H9 (cell line): ENCODE measurements at regions not wholly inside any gene's neighbourhood (a gene's known extent, or its start where the extent isn't known, plus 50 kb on each side); places are given as distances from the start of the nearest gene placed in this dataset.

ENCODE experiments used
- DNase-seq: peaks from one replicate; pipeline ENCODE4 v3.0.0-alpha.2; 2017
- H2AFZ ChIP-seq: one replicate; pipeline ENCODE4 v1.6.1; 2013; ENCODE audit warnings: mild to moderate bottlenecking, low read length, control low read depth, moderate library complexity
- H2AK5ac ChIP-seq: 2 replicates; pipeline ENCODE4 v1.6.1; 2013; ENCODE audit warnings: low read length, control low read depth, mixed read lengths; ENCODE audit not compliant: insufficient read length
- H2BK120ac ChIP-seq: one replicate; pipeline ENCODE4 v1.6.1; 2013; ENCODE audit warnings: low read depth, mild to moderate bottlenecking, low read length, control low read depth, inconsistent platforms; ENCODE audit not compliant: poor library complexity, severe bottlenecking
- H2BK12ac ChIP-seq: 2 replicates; pipeline ENCODE4 v1.6.1; 2013; ENCODE audit warnings: low read length, control low read depth, mixed read lengths, low read depth; ENCODE audit not compliant: insufficient read length
- H2BK15ac ChIP-seq: 2 replicates; pipeline ENCODE4 v1.6.1; 2013; ENCODE audit warnings: low read depth, low read length, control low read depth
- H2BK20ac ChIP-seq: one replicate; pipeline ENCODE4 v1.6.1; 2013; ENCODE audit warnings: low read depth, mild to moderate bottlenecking, low read length, control low read depth, inconsistent platforms; ENCODE audit not compliant: poor library complexity, severe bottlenecking
- H2BK5ac ChIP-seq: 2 replicates; pipeline ENCODE4 v1.6.1; 2013; ENCODE audit warnings: low read length, control low read depth, mixed read lengths; ENCODE audit not compliant: insufficient read length
- H3K14ac ChIP-seq: 2 replicates; pipeline ENCODE4 v1.6.1; 2013; ENCODE audit warnings: low read length, control low read depth; ENCODE audit not compliant: insufficient read depth
- H3K18ac ChIP-seq: 2 replicates; pipeline ENCODE4 v1.6.1; 2013; ENCODE audit warnings: low read depth, mild to moderate bottlenecking, mixed read lengths, low read length, control low read depth; ENCODE audit not compliant: insufficient read length
- H3K23ac ChIP-seq: 2 replicates; pipeline ENCODE4 v1.6.1; 2013; ENCODE audit warnings: low read length, control low read depth, mixed read lengths, low read depth; ENCODE audit not compliant: insufficient read length
- H3K23me2 ChIP-seq: 2 replicates; pipeline ENCODE4 v1.6.1; 2013; ENCODE audit warnings: low read depth, mild to moderate bottlenecking, mixed read lengths, low read length, control low read depth; ENCODE audit not compliant: insufficient read length, poor library complexity, severe bottlenecking
- H3K27ac ChIP-seq: 2 replicates; pipeline ENCODE4 v1.5.1; 2013; ENCODE audit warnings: low read length, control low read depth, mixed read lengths, low read depth; ENCODE audit not compliant: insufficient read length
- H3K27me3 ChIP-seq: 2 replicates; pipeline ENCODE4 v1.6.1; 2013; ENCODE audit warnings: low read length, control low read depth, inconsistent platforms; ENCODE audit not compliant: insufficient read depth
- H3K4ac ChIP-seq: 2 replicates; pipeline ENCODE4 v1.6.1; 2013; ENCODE audit warnings: low read depth, mild to moderate bottlenecking, control low read depth, inconsistent platforms, low read length, moderate library complexity
- H3K4me1 ChIP-seq: 2 replicates; pipeline ENCODE4 v1.6.1; 2013; ENCODE audit warnings: low read length, control low read depth, inconsistent platforms; ENCODE audit not compliant: insufficient read depth
- H3K4me2 ChIP-seq: 2 replicates; pipeline ENCODE4 v1.6.1; 2013; ENCODE audit warnings: low read length, control low read depth, mixed read lengths; ENCODE audit not compliant: insufficient read length, insufficient read depth
- H3K56ac ChIP-seq: 2 replicates; pipeline ENCODE4 v1.6.1; 2013; ENCODE audit warnings: low read depth, mild to moderate bottlenecking, mixed read lengths, low read length, control low read depth; ENCODE audit not compliant: insufficient read length
- H3K79me1 ChIP-seq: 2 replicates; pipeline ENCODE4 v1.6.1; 2013; ENCODE audit warnings: low read depth, mild to moderate bottlenecking, moderate library complexity, low read length, control low read depth, inconsistent platforms; ENCODE audit not compliant: insufficient read depth, poor library complexity, severe bottlenecking
- H3K79me2 ChIP-seq: 2 replicates; pipeline ENCODE4 v1.6.1; 2013; ENCODE audit warnings: low read length, control low read depth, inconsistent platforms; ENCODE audit not compliant: insufficient read depth
- H3K9ac ChIP-seq: 2 replicates; pipeline ENCODE4 v1.6.1; 2013; ENCODE audit warnings: low read length, control low read depth, mixed read lengths; ENCODE audit not compliant: insufficient read length; ENCODE audit errors: extremely low read depth
- H3K9me3 ChIP-seq: one replicate; pipeline ENCODE4 v1.6.1; 2013; ENCODE audit warnings: low read depth, low read length, inconsistent platforms; ENCODE audit not compliant: control insufficient read depth
- H3T11ph ChIP-seq: one replicate; pipeline ENCODE4 v1.6.1; 2013; ENCODE audit warnings: mild to moderate bottlenecking, low read length, control low read depth, inconsistent platforms
- H4K20me1 ChIP-seq: one replicate; pipeline ENCODE4 v1.6.1; 2013; ENCODE audit not compliant: control insufficient read depth, insufficient read length, insufficient read depth
- H4K5ac ChIP-seq: 2 replicates; pipeline ENCODE4 v1.6.1; 2013; ENCODE audit warnings: low read depth, mild to moderate bottlenecking, mixed read lengths, low read length, control low read depth; ENCODE audit not compliant: insufficient read length
- H4K8ac ChIP-seq: replicated peaks from 2 replicates; pipeline ENCODE4 v1.6.1; 2013; ENCODE audit warnings: low read length, control low read depth, mixed read lengths, low read depth; ENCODE audit not compliant: insufficient read length
- H4K91ac ChIP-seq: 2 replicates; pipeline ENCODE4 v1.6.1; 2013; ENCODE audit warnings: low read depth, mild to moderate bottlenecking, moderate library complexity, mixed read lengths, low read length, control low read depth; ENCODE audit not compliant: insufficient read length
- H3K27ac Mint-ChIP-seq, 3 experiments: 2 replicates in 2 of 3; 3 replicates in 1 of 3; pipeline ENCODE4 v1.8.0; 2020 to 2021; ENCODE audit warnings: mixed read lengths in 3 of 3, mild to moderate bottlenecking in 1 of 3, moderate library complexity in 1 of 3
- H3K27me3 Mint-ChIP-seq: 2 replicates; pipeline ENCODE4 v1.8.0; 2021; ENCODE audit warnings: low read depth, mild to moderate bottlenecking, moderate library complexity, mixed read lengths
- H3K36me3 Mint-ChIP-seq, 3 experiments: 2 replicates in 2 of 3; 3 replicates in 1 of 3; pipeline ENCODE4 v1.8.0; 2020 to 2021; ENCODE audit warnings: low read depth in 3 of 3, mixed read lengths in 3 of 3; ENCODE audit not compliant: insufficient read depth in 1 of 3
- H3K4me1 Mint-ChIP-seq, 2 experiments: 2 replicates each; pipeline ENCODE4 v1.8.0; 2020; ENCODE audit warnings: mixed read lengths in 2 of 2
- H3K4me3 Mint-ChIP-seq, 2 experiments: 2 replicates in 1 of 2; 3 replicates in 1 of 2; pipeline ENCODE4 v1.8.0; 2020 to 2021; ENCODE audit warnings: mild to moderate bottlenecking in 2 of 2, mixed read lengths in 2 of 2, moderate library complexity in 1 of 2
- H3K9me3 Mint-ChIP-seq, 2 experiments: 2 replicates in 1 of 2; 3 replicates in 1 of 2; pipeline ENCODE4 v1.8.0; 2020; ENCODE audit warnings: mild to moderate bottlenecking in 2 of 2, mixed read lengths in 2 of 2, moderate library complexity in 1 of 2
- CTCF ChIP-seq: fragments of 200-600 bp; sonication (generic); conservative IDR thresholded peaks from 3 replicates; pipeline ENCODE4 v1.8.0; 2021; ENCODE audit warnings: antibody characterized with exemption, mild to moderate bottlenecking
- WGBS: extraction: QIAGEN DNeasy Blood & Tissue Kit; methylation state at CpG from one replicate; pipeline ENCODE4 v1.1.7; 2013; ENCODE audit warnings: missing lambda C conversion rate, low lambda C conversion rate, mixed read lengths; ENCODE audit not compliant: insufficient read length; ENCODE audit errors: extremely low coverage; 5-methylcytosine and 5-hydroxymethylcytosine counted together

- no peak overlapping the region for H3K18ac ChIP-seq
- H3K79me2 ChIP-seq: no peaks in the 10 kb centered on the region
- H2BK15ac ChIP-seq: no peak overlapping the region
- no peak overlapping the region for H3K23ac ChIP-seq
- H2BK12ac ChIP-seq: no peak overlapping the region
- H3K27me3 ChIP-seq: no peaks in the 10 kb centered on the region
- no peak overlapping the region for H2BK120ac ChIP-seq
- Mint-ChIP-seq H3K27ac (no peak overlapping the region), H3K27me3 (peaks cover under 1% of the 10 kb centered on the region; the same call in 1 of the 2 replicates), H3K4me1 (peaks cover 21 to 26% of the 10 kb centered on the region in 2 experiments), H3K9me3 (no peaks in the 10 kb centered on the region), H3K4me3 (no peak overlapping the region), H3K36me3 (no peaks in the 10 kb centered on the region)
- no peak overlapping the region for H2AK5ac ChIP-seq
- H3K4me1 ChIP-seq: no peaks in the 10 kb centered on the region; the same call in 1 of the 2 replicates
- H4K91ac ChIP-seq: no peak overlapping the region
- no peak overlapping the region for H3K4me2 ChIP-seq
- H4K8ac ChIP-seq: no peak overlapping the region
- WGBS: no CpG with 5 or more reads among the region's 4 CpGs
- H3K14ac ChIP-seq: no peak overlapping the region
- H3K79me1 ChIP-seq: no peaks in the 10 kb centered on the region
- H2AFZ ChIP-seq: no peak overlapping the region
- no peaks in the 10 kb centered on the region for H3K9me3 ChIP-seq
- no peak overlapping the region for H3T11ph ChIP-seq
- H4K20me1 ChIP-seq: no peaks in the 10 kb centered on the region
- no peak overlapping the region for H3K56ac ChIP-seq
- H2BK5ac ChIP-seq: no peak overlapping the region
- DNase-seq: no peak
- H4K5ac ChIP-seq: no peak overlapping the region
- no peaks in the 10 kb centered on the region for H3K23me2 ChIP-seq
- H3K9ac ChIP-seq: no peak overlapping the region
- no peak for TF ChIP-seq CTCF
- no peak overlapping the region for H3K27ac ChIP-seq
- H3K4ac ChIP-seq: no peak overlapping the region
- no peak overlapping the region for H2BK20ac ChIP-seq
Measured at GRCh38 chr2:217625557-217626169, 377.1 kb downstream of the TNS1 start.
